NCI-H146 treated with DMSO at 0.1 percent for 48 hours (cell line): ENCODE measurements at regions not wholly inside any gene's neighbourhood (a gene's known extent, or its start where the extent isn't known, plus 50 kb on each side); places are given as distances from the start of the nearest gene placed in this dataset.
"Not testable (repeated sequence)": the region's sequence is repeated elsewhere in the genome, so short reads cannot be mapped to it uniquely, and the experiment has no call there.

Experiments used
- DNase-seq: peaks from one replicate; lab custom pipeline; 2025; ENCODE audit not compliant: unreplicated experiment; lab: John Stamatoyannopoulos, UW

- no peak for DNase-seq
Observed at GRCh38 chr13:66237411-66238062, 992.6 kb downstream of the PCDH9 start.

- DNase-seq: no peak
Observed at GRCh38 chr13:66234159-66234558, 996.0 kb downstream of the PCDH9 start.

- DNase-seq: not testable (repeated sequence)
Observed at GRCh38 chr13:66231958-66232357, 998.2 kb downstream of the PCDH9 start.

GRCh38 chr13:66225072-66225471 lies 1005.1 kb downstream of the PCDH9 start:
- no peak for DNase-seq

- DNase-seq: no peak
Observed at GRCh38 chr13:66224663-66225062, 1005.5 kb downstream of the PCDH9 start.

GRCh38 chr13:66222926-66223325 lies 1007.2 kb downstream of the PCDH9 start:
- DNase-seq: no peak

GRCh38 chr13:66222127-66222526 lies 1008.0 kb downstream of the PCDH9 start:
- DNase-seq: no peak

- no peak for DNase-seq
Observed at GRCh38 chr13:66219506-66219905, 1010.6 kb downstream of the PCDH9 start.

GRCh38 chr13:66218583-66218982 lies 1011.6 kb downstream of the PCDH9 start:
- DNase-seq: no peak

- DNase-seq: no peak
Observed at GRCh38 chr13:66216728-66217127, 1013.4 kb downstream of the PCDH9 start.

- no peak for DNase-seq
Observed at GRCh38 chr13:66214467-66214866, 1015.7 kb downstream of the PCDH9 start.

- no peak for DNase-seq
Observed at GRCh38 chr13:66212511-66212910, 1017.6 kb downstream of the PCDH9 start.

- no peak for DNase-seq
Observed at GRCh38 chr13:66210677-66211076, 1019.5 kb downstream of the PCDH9 start.

- no peak for DNase-seq
Observed at GRCh38 chr13:66208589-66208988, 1021.5 kb downstream of the PCDH9 start.

- no peak for DNase-seq
Observed at GRCh38 chr13:66207610-66208009, 1022.5 kb downstream of the PCDH9 start.

GRCh38 chr13:66205807-66206206 lies 1024.3 kb downstream of the PCDH9 start:
- no peak for DNase-seq

GRCh38 chr13:66200555-66200954 lies 1029.6 kb downstream of the PCDH9 start:
- no peak for DNase-seq

- DNase-seq: no peak
Observed at GRCh38 chr13:66195238-66195637, 1034.9 kb downstream of the PCDH9 start.

- no peak for DNase-seq
Observed at GRCh38 chr13:66189986-66190385, 1040.2 kb downstream of the PCDH9 start.

GRCh38 chr13:66180836-66181235 lies 1049.3 kb downstream of the PCDH9 start:
- no peak for DNase-seq

- DNase-seq: no peak
Observed at GRCh38 chr13:66171920-66172319, 1058.2 kb downstream of the PCDH9 start.

- no peak for DNase-seq
Observed at GRCh38 chr13:66162470-66162869, 1067.7 kb downstream of the PCDH9 start.

GRCh38 chr13:66159511-66159910 lies 1070.6 kb downstream of the PCDH9 start:
- no peak for DNase-seq
